ENCODE measurements at regions not wholly inside any gene's neighbourhood (a gene's known extent, or its start where the extent isn't known, plus 50 kb on each side); places are given as distances from the start of the nearest gene placed in this dataset.
"Not testable (repeated sequence)": the region's sequence is repeated elsewhere in the genome, so short reads cannot be mapped to it uniquely, and the experiment has no call there.

GRCh38 chr10:94216201-94216600 is 146.5 kb downstream of the NOC3L start:
- DNase-seq (ENCODE audit: low read depth, low spot score) = no peak
- H3K27ac ChIP-seq = no peak overlapping the region

DNA sequence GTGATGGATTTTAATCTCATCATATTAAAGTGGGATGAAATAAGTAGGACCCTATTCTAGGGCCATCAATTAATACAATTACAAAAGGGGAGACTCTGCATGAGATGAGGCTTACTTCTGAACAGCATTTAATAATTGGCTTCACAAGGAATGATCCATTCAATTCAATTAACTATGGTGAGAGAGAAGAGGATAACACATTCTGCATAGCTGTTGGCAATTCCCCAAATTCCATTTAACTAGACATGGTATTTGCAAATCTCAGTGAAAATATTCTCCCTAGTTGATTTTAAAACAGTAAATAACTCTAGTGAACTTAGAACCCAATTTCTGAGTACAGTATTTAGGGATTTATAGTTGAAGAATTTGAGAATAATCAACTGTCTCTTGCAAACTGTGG is 145.3 kb downstream of the NOC3L start:
- DNase-seq (ENCODE audit: low read depth, low spot score) = no peak
- no peak overlapping the region for H3K27ac ChIP-seq

- no peak overlapping the region for H3K27ac ChIP-seq
- DNase-seq (ENCODE audit: low read depth, low spot score) = no peak
Observed at GRCh38 chr10:94218493-94219183, 144.1 kb downstream of the NOC3L start.

GRCh38 chr10:94219829-94220228 is 142.9 kb downstream of the NOC3L start:
- no peak for DNase-seq (ENCODE audit: low read depth, low spot score)
- no peak overlapping the region for H3K27ac ChIP-seq

DNA sequence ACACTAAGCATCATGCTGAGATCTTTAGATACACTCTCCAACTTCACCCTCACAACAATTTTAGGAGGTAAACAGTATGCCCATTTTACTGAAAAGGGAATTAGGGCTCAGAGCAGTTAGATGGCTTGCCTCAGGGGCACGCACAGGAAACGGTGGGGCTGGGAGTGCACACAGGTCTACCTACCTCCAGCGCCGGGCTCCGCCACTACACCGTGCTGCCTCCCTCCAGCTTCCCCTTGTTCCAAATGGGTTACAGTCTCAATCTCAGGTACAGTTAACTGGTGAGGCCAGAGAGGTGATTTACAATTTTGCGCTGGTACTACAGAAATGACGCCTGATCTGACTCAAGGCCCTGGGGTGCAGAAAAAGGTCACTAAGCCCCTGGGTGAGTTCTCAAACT is 142.0 kb downstream of the NOC3L start:
- DNase-seq (ENCODE audit: low read depth, low spot score) = no peak
- no peak overlapping the region for H3K27ac ChIP-seq

DNA sequence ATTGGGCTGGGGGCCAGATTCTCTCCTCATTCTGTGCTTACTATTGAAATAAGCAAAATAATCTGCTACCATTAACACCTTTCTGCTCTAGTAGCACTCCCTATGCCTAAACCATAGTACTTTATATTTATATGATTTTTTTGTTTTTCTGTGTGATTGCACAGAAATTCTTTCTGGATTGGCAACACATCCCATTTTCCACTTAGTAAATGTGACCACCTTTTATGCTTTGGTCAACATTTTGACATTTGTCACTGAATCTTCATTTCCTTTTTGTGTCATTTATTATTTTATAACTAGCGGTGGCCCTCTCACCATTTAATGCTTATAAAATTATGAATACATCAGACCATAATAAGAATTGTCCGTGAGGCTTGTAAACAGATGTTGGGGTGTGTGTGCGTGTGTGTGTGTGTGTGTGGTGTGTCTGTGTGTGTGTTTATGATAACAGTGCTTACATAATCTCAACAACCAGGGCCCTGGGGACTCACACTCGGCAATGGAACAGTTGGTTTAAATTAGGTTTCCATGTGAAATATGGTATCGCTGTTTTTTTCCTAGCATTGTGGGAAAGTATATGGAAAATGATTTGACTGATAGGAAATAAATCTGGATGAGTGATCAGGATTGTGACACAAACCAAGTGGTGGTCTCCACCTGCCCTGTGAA is 138.9 kb downstream of the NOC3L start:
- no peak overlapping the region for H3K27ac ChIP-seq
- DNase-seq (ENCODE audit: low read depth, low spot score) = no peak

- H3K27ac ChIP-seq = peak overlapping the region; percentile 35
- DNase-seq (ENCODE audit: low read depth, low spot score) = peak; percentile 29
Observed at GRCh38 chr10:94224656-94225055, 138.1 kb downstream of the NOC3L start.

GRCh38 chr10:94225589-94225988 is 137.2 kb downstream of the NOC3L start:
- H3K27ac ChIP-seq = no peak overlapping the region

DNA sequence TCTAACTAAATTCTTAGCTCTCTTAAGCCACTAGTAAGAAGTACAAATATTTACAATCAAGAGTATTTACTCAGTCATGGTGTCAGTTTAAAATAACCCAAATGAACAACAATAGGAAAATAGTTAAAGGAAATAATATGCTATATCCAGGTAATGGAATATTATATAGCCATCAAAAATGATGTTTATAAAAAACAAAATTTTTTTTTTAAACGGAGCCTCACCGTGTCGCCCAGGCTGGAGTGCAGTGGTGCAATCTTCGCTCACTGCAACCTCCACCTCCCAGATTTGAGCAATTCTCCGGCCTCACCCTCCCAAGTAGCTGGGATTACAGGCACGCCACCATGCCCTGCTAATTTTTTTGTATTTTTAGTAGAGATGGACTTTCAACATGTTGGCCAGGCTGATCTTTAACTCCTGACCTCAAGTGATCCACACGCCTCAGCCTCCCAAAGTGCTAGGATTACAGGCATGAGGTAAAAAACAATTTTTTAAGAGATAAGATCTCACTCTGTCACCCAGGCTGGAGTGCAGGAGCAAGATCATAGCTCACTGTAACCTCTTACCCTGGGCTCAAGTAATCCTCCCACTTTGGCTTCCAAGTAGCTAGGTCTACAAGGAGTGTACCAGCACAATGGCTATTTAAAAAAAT is 132.5 kb downstream of the NOC3L start:
- DNase-seq (ENCODE audit: low read depth, low spot score) = no peak
- H3K27ac ChIP-seq = no peak overlapping the region

More at GRCh38 chr10:94225589-94225988, 137.2 kb downstream of the NOC3L start:
- DNase-seq (ENCODE audit: low read depth, low spot score) = no peak

DNA sequence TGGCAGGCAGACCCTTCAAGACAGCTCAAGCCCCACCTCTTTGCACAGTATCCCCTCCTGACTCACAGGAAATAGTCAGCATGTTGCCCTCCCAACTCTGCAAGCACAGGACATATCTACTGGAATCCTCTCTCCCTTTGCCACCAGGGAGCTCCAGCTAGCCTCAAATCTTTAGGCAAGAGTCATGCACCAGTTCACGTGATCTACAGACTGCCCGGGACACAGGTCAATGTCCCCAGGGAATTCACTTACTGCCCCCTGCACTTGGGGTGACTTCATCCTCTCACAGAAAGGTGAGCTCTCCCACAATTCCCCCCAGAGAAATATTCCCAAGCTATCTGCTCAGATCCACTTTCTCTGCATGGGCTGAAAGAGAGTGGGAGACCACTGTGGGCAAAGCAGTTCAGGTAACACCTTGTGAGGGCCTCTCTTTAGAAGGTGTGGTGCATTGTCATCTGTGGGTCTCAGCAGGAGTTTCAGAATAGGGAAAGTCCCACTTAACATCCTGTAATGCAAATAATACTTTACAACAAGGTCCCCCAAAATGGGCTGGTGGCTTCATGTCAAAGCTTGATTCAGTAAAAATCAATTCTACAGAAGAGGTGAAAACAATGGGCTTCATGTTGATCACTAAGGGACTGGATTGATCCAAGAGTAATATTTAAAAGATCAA is 129.9 kb downstream of the NOC3L start:
- no peak for DNase-seq (ENCODE audit: low read depth, low spot score)
- no peak overlapping the region for H3K27ac ChIP-seq

GRCh38 chr10:94235461-94235860 is 127.3 kb downstream of the NOC3L start:
- DNase-seq (ENCODE audit: low read depth, low spot score) = no peak
- no peak overlapping the region for H3K27ac ChIP-seq

DNA sequence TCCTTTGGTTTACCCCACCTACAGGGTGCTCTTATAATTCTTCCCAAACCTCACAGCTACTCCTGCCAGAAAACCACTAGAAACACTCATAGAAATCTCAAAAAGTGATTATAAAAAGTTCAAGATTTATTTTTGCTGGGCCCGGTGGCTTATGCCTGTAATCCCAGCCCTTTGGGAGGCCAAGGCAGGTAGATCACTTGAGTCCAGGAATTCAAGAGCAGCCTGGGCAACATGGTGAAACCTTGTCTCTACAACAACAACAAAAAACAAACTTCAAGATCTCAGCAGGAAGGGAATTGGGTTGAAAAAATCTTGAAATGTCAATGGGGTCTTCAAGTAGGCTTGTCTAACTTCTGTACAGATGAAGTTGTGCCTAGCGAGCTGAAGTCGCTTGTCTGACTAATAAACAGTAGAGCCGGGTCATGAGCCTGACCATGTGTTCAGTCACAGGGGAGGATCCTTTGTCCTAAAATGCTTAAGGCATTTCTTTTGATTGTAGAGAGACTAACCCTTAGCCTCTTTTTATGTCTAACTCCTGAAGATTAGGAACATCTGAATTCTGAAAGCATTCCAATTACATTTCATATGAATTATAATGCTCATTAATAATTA is 124.6 kb downstream of the NOC3L start:
- H3K27ac ChIP-seq = no peak overlapping the region

GRCh38 chr10:94239696-94240095 is 123.0 kb downstream of the NOC3L start:
- DNase-seq (ENCODE audit: low read depth, low spot score) = no peak
- no peak overlapping the region for H3K27ac ChIP-seq

More for the DNA sequence above, 124.6 kb downstream of the NOC3L start:
- no peak for DNase-seq (ENCODE audit: low read depth, low spot score)

DNA sequence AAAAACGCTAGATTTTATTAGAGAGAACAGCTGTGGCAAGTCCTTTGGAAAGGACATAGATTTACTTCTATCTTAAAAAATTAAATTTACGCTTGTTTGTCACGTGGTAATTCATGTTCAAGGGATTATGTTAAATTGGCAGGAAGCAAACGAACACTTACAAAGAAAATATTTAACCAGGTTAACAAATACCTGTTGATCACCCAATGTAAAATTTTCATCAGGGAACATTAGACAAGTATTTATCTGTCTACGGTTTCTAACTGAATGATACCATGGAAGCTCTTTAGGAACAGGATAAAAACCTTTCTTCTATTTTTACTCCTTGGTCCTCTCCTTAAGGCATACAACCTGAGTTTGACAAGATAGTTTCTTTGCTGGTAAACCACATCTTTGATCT is 122.2 kb downstream of the NOC3L start:
- no peak for DNase-seq (ENCODE audit: low read depth, low spot score)
- no peak overlapping the region for H3K27ac ChIP-seq

- H3K27ac ChIP-seq = no peak overlapping the region
- no peak for DNase-seq (ENCODE audit: low read depth, low spot score)
Observed at GRCh38 chr10:94240901-94241300, 121.8 kb downstream of the NOC3L start.

- DNase-seq (ENCODE audit: low read depth, low spot score) = no peak
- H3K27ac ChIP-seq = no peak overlapping the region
Observed at GRCh38 chr10:94251098-94251497, 111.6 kb downstream of the NOC3L start.

DNA sequence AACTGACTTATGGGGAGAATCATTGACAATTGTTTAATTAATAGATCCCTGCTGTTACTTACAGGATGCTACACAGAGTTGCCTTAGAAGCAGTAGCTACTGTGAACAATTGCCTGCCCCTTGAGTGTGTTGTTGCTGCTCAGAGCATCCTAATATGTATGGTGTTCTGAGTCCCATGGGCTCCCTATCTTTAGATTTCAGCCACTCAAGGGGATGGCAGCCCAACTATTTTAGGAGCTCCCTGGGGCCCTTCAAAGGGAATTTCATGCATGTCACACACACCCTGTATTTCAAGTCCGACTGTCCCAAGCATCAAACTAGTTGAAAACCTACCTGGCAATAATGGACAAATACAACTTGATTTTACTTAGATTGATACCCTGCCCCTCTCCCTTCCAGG is 111.2 kb downstream of the NOC3L start:
- no peak for DNase-seq (ENCODE audit: low read depth, low spot score)
- no peak overlapping the region for H3K27ac ChIP-seq

GRCh38 chr10:94257407-94257806 is 105.3 kb downstream of the NOC3L start:
- not testable (repeated sequence) for H3K27ac ChIP-seq; DNase-seq (ENCODE audit: low read depth, low spot score)

DNA sequence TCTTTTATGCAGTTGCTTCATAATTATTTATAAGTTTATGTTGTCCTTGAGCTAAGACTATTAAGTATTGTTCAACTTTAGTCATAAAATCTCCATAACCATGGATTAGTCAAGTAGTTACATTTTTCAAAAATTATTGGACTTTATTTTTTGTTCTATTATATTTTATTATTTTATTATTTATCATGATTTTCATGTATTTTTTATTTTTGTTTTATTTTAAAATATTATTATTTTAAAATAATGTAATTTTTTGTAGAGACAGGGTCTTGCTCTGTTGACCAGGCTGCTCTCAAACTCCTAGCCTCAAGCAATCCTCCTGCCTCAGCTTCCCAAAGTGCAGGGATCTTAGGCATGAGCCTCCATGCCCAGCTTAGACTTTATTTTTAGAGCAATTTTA is 102.3 kb downstream of the NOC3L start:
- DNase-seq (ENCODE audit: low read depth, low spot score) = no peak
- H3K27ac ChIP-seq = no peak overlapping the region

- H3K27ac ChIP-seq = no peak overlapping the region
- no peak for DNase-seq (ENCODE audit: low read depth, low spot score)
Observed at GRCh38 chr10:94264085-94264484, 98.7 kb downstream of the NOC3L start.

DNA sequence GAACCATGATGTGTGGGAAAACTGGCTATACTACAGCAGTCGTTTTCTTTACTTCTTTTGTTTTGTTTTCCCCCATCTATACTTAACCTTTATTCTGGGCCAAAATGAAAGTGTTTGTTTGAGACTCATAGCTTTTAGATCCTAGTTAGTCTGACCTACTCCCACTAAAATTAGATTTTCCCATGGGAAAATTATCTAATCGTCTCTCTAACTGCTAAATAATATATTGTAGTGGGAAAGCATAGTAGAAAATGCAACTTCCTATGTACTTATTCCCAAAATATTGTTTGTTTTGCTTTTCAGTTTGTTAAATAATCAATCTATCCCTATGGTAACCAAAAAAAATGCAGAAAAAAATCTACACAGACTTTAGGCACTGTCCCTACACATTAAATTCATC is 96.6 kb downstream of the NOC3L start:
- no peak for DNase-seq (ENCODE audit: low read depth, low spot score)
- no peak overlapping the region for H3K27ac ChIP-seq
